ENCODE measurements at regions not wholly inside any gene's neighbourhood (a gene's known extent, or its start where the extent isn't known, plus 50 kb on each side); places are given as distances from the start of the nearest gene placed in this dataset.

DNA sequence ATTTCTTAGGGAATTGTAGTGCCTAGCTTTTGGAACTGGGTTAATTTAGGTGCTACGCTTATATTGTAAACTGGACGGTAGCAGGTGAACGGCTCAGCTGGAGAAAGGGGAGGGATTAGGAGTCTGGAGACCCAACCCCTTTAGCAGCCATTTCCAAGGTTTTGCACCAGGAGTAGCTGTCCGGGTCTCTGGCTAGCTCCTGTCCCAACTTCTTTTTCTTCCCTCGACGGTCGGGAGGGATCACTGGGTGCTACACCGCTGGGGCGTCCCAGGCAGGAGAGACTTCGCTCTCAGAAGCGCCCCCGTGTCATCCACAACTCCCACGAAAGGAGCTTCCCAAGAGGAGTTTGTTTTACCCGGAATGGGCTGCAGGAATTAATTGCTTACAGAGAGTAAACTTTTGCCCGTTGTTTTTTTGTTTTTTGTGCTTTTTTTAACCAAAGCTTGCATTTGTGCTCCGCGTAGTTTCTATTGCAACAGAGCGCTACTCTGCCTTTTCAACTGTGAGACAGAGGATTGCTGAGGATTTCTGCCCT lies 1640.9 kb upstream of the C9orf72 start:
- Histone ChIP-seq H3K27ac (no peak overlapping the region), H3K27me3 (no peaks in the 10 kb centered on the region), H3K36me3 (no peaks in the 10 kb centered on the region), H3K9me3 (no peaks in the 10 kb centered on the region), H3K4me1 (ENCODE audit: insufficient read depth) (peaks cover 2% of the 10 kb centered on the region), H3K4me3 (peak overlapping the region; percentile 49)
- WGBS, 3 donors, result 1 to 2% (median 1%) methylated on average over 18 of the region's 18 CpGs
- no peak for DNase-seq
- TF ChIP-seq EP300 (IDR thresholded peaks at IDR 0.05), result no peak
- intact Hi-C loops (cut with DNase I), result loop anchor here in 1 of 4 donors (10.0 kb wide), 1 partner anchor 1629 kb away; no protein-coding TSS in a partner anchor

GRCh38 chr9:29214690-29215253 lies 1641.5 kb upstream of the C9orf72 start:
- intact Hi-C loops (cut with DNase I), result loop anchor here in 1 of 4 donors (10.0 kb wide), 1 partner anchor 1630 kb away; no protein-coding TSS in a partner anchor
- Histone ChIP-seq H3K27ac (no peak overlapping the region), H3K4me1 (ENCODE audit: insufficient read depth) (peaks cover 2% of the 10 kb centered on the region), H3K9me3 (no peaks in the 10 kb centered on the region), H3K36me3 (no peaks in the 10 kb centered on the region), H3K27me3 (no peaks in the 10 kb centered on the region), H3K4me3 (peak overlapping the region; percentile 49)
- DNase-seq, result no peak
- WGBS, 3 donors, result 1 to 2% (median 2%) methylated on average over 31 of the region's 31 CpGs
- TF ChIP-seq POLR2A (IDR thresholded peaks at IDR 0.05), result no peak
- TF ChIP-seq EP300 (IDR thresholded peaks at IDR 0.05), result no peak
- TF ChIP-seq, protein P1, sequence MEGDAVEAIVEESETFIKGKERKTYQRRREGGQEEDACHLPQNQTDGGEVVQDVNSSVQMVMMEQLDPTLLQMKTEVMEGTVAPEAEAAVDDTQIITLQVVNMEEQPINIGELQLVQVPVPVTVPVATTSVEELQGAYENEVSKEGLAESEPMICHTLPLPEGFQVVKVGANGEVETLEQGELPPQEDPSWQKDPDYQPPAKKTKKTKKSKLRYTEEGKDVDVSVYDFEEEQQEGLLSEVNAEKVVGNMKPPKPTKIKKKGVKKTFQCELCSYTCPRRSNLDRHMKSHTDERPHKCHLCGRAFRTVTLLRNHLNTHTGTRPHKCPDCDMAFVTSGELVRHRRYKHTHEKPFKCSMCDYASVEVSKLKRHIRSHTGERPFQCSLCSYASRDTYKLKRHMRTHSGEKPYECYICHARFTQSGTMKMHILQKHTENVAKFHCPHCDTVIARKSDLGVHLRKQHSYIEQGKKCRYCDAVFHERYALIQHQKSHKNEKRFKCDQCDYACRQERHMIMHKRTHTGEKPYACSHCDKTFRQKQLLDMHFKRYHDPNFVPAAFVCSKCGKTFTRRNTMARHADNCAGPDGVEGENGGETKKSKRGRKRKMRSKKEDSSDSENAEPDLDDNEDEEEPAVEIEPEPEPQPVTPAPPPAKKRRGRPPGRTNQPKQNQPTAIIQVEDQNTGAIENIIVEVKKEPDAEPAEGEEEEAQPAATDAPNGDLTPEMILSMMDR (IDR thresholded peaks at IDR 0.05), result no peak

GRCh38 chr9:29217966-29218365 lies 1644.7 kb upstream of the C9orf72 start:
- 34 to 60% (median 52%) methylated on average over 1 of the region's 1 CpG for WGBS, 3 donors
- Histone ChIP-seq H3K36me3 (no peaks in the 10 kb centered on the region), H3K27ac (no peak overlapping the region), H3K27me3 (no peaks in the 10 kb centered on the region), H3K9me3 (no peaks in the 10 kb centered on the region), H3K4me1 (ENCODE audit: insufficient read depth) (no peaks in the 10 kb centered on the region), H3K4me3 (no peak overlapping the region)
- DNase-seq, result no peak
- TF ChIP-seq, protein P1 (IDR thresholded peaks at IDR 0.05), result no peak
- no peak for TF ChIP-seq POLR2A (IDR thresholded peaks at IDR 0.05)
- no peak for TF ChIP-seq EP300 (IDR thresholded peaks at IDR 0.05)
- intact Hi-C loops (cut with DNase I), result loop anchor here in 1 of 4 donors (10.0 kb wide), 1 partner anchor 1633 kb away; no protein-coding TSS in a partner anchor

DNA sequence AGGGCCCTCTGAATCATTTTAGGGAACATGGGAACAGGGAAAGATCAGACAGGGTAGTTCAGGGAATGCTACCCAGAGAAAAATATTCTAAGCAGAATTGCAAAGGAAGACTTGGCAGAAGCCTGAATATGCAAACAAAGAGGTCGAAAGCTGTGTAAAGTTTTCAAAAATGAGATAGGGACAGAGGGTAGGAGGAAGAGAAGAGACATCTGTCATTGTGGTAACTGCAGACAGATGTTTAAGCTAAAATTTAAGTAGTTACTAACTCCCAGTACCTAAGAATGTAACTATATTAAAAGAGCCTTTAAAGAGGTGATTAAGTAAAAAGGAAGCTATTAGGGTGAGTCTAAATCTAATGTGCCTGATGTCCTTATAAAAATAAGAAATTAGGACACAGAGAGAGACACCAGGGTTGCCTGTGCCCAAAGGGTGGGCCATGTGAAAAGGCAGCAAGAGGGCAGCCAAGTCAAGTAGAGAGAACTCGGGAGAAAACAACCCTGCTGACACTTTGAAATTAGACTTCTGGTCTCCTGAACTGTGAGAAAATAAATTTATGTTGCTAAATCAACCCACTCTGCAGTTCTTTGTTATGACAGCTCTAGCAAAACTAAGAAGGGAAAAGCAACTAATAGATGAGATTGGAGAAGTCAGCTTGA lies 1647.4 kb upstream of the C9orf72 start:
- Histone ChIP-seq H3K27ac (no peak overlapping the region), H3K36me3 (no peaks in the 10 kb centered on the region), H3K27me3 (no peaks in the 10 kb centered on the region), H3K4me1 (ENCODE audit: insufficient read depth) (no peaks in the 10 kb centered on the region), H3K9me3 (no peaks in the 10 kb centered on the region), H3K4me3 (no peak overlapping the region)
- 1 to 10% (median 7%) methylated on average over 2 of the region's 2 CpGs for WGBS, 3 donors
- TF ChIP-seq EP300 (IDR thresholded peaks at IDR 0.05) (no peak), POLR2A (IDR thresholded peaks at IDR 0.05) (no peak)
- TF ChIP-seq, protein P1 (IDR thresholded peaks at IDR 0.05), result no peak
- DNase-seq, result no peak
- intact Hi-C loops (cut with DNase I), result no loop called here

DNA sequence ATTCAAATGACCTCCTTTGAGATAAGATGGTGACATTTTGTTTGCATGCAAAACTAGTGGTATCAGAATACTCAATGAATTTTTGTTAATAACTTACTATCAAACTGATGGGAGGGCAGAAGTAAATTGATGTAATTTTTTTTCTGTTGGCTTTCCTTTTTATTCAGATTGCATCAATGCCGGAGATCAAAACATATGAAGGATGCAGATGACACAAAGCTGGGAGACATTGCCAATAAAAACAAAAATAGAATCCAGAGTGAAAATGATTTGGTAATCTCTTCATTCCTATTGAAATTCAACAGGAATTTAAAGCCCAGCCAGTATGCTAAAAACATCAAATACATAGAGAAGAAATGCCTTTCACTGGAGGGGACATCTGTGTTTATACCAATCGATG lies 1655.3 kb upstream of the C9orf72 start:
- 55 to 62% (median 57%) methylated on average over 2 of the region's 2 CpGs for WGBS, 3 donors
- intact Hi-C loops (cut with DNase I), result no loop called here
- TF ChIP-seq, protein P1 (IDR thresholded peaks at IDR 0.05), result no peak
- no peak for TF ChIP-seq EP300 (IDR thresholded peaks at IDR 0.05)
- TF ChIP-seq POLR2A (IDR thresholded peaks at IDR 0.05), result no peak

More for the DNA sequence above, 1655.3 kb upstream of the C9orf72 start:
- no peaks in the 10 kb centered on the region for H3K27me3 ChIP-seq
- no peak for DNase-seq
- H3K4me1 ChIP-seq (ENCODE audit: insufficient read depth), result no peaks in the 10 kb centered on the region
- H3K9me3 ChIP-seq, result no peaks in the 10 kb centered on the region
- H3K4me3 ChIP-seq, result no peak overlapping the region
- no peaks in the 10 kb centered on the region for H3K36me3 ChIP-seq
- no peak overlapping the region for H3K27ac ChIP-seq

All from ovary (tissue), 7 donors.